GM12892 (cell line): ENCODE measurements at regions not wholly inside any gene's neighbourhood (a gene's known extent, or its start where the extent isn't known, plus 50 kb on each side); places are given as distances from the start of the nearest gene placed in this dataset.

Experiments used
- POLR2A ChIP-seq: IDR thresholded peaks from 2 replicates; pipeline ENCODE4 v1.6.1; 2011; ENCODE audit warnings: low read depth, low read length, control low read depth
- POLR2AphosphoS5 ChIP-seq: IDR thresholded peaks from 2 replicates; pipeline ENCODE4 v1.6.1; 2011; ENCODE audit warnings: low read depth, low read length, control low read depth
- TAF1 ChIP-seq: IDR thresholded peaks from 2 replicates; pipeline ENCODE4 v1.6.1; 2011; ENCODE audit warnings: low read depth, mild to moderate bottlenecking, control low read depth, low read length, borderline replicate concordance

DNA sequence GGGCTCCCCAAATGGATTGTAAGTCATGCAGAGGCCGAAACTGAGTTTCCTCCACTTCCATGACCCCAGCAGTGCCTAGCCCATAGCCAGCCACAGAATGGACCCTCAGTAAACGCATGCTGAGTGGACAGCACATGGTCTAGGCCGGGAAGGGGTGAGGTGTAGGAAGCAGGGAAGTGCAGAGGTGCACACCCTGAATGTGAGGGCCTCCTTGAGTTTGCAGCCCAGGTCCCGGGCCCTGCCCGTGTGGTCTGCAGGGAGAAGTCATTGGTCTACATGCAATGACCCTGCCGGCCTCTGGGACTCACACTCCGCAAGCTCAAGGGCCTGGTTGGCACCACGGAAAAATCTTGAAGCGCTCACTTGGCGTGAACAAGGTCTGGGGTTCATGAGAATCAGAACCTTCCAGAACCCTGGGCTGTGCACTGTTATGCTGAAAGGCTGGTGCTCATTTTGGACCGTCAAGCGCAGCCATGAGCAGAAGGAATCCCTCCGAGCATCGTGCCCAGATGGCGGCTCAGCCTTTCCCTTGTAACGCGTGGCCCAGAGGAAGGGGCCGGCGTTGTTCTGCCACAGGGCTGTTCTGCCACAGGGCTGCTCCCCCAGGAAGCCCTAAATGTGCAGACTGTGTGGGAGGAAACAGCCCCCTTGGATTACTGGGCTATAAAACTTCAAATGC is 66.4 kb downstream of the PSMG1 start:
- TF ChIP-seq TAF1 (no peak), POLR2A (no peak), POLR2AphosphoS5 (no peak)
